K562 (cell line): ENCODE measurements at regions not wholly inside any gene's neighbourhood (a gene's known extent, or its start where the extent isn't known, plus 50 kb on each side); places are given as distances from the start of the nearest gene placed in this dataset.

ENCODE experiments used
- ATAC-seq: fragments of 200-7000 bp; cut with Tn5 transposase; 3 replicates; pipeline ENCODE4 v1.9.1; 2020; ENCODE audit warnings: moderate library complexity
- BruUV-seq: library from RNA; stranded (reverse); fragments of 400-500 nt; replicated peaks from 2 replicates; lab custom pipeline; 2021; lab: Mats Ljungman, UMichigan
- CTCF ChIA-PET: fragments of 300-600 bp; formaldehyde crosslinking; extraction: SDS; loops from one replicate; lab custom pipeline; 2021; ENCODE audit warnings: low intra/inter-chr PET ratio; lab: Yijun Ruan, JAX
- POLR2A ChIA-PET: fragments of 300-600, 350-650 bp; sonication (Branson Sonifier 250); formaldehyde crosslinking; extraction: SDS; loops from one replicate; lab custom pipeline; 2021; ENCODE audit warnings: antibody characterized with exemption, inconsistent platforms; lab: Yijun Ruan, JAX
- DNase-seq, 4 experiments: peaks; one replicate each; pipeline versions ENCODE4 v3.0.0 to v3.0.0-alpha.2; 2011 to 2018; ENCODE audit warnings: low spot score in 3 of 4, mixed read lengths in 3 of 4; ENCODE audit errors: extremely low read depth in 1 of 4
- FAIRE-seq: peaks from 2 replicates; lab custom pipeline; 2011; peaks lifted over from hg19 to GRCh38; lab: Jason Lieb, UNC
- H2AFZ ChIP-seq: 2 replicates; pipeline ENCODE4 v1.6.0; 2011; ENCODE audit warnings: low read depth, low read length, control low read depth, inconsistent platforms
- H3K27ac ChIP-seq: fragments of 200-600 bp; 3 replicates; pipeline ENCODE4 v1.8.0; 2011; ENCODE audit warnings: low read depth, mild to moderate bottlenecking, control low read depth, inconsistent platforms, low read length, moderate library complexity, mixed read lengths; ENCODE audit errors: extremely low read depth
- H3K27me3 ChIP-seq, 2 experiments: fragments of 300-600 bp in 1 of 2; 2 replicates in 1 of 2; 3 replicates in 1 of 2; pipeline versions ENCODE4 v1.6.0 to v1.8.0; 2011; ENCODE audit warnings: inconsistent platforms in 2 of 2, low read length in 2 of 2, mild to moderate bottlenecking in 1 of 2, mixed read lengths in 1 of 2, moderate library complexity in 1 of 2; ENCODE audit not compliant: control insufficient read depth in 2 of 2, insufficient read depth in 2 of 2
- H3K36me3 ChIP-seq: fragments of 300-600 bp; 3 replicates; pipeline ENCODE4 v1.8.0; 2011; ENCODE audit warnings: mild to moderate bottlenecking, low read length, inconsistent platforms; ENCODE audit not compliant: control insufficient read depth, insufficient read depth
- H3K4me1 ChIP-seq, 2 experiments: fragments of 200-600 bp in 1 of 2; replicated peaks in 1 of 2; 2 replicates in 1 of 2; 3 replicates in 1 of 2; pipeline versions ENCODE4 v1.5.1 to v1.8.0; 2011; ENCODE audit warnings: inconsistent platforms in 2 of 2, low read length in 2 of 2, mild to moderate bottlenecking in 1 of 2, mixed read lengths in 1 of 2, moderate library complexity in 1 of 2; ENCODE audit not compliant: control insufficient read depth in 2 of 2, insufficient read depth in 2 of 2
- H3K4me2 ChIP-seq: 2 replicates; pipeline ENCODE4 v1.6.1; 2011; ENCODE audit warnings: low read length, control low read depth, inconsistent platforms, mixed read lengths; ENCODE audit not compliant: insufficient read depth
- H3K4me3 ChIP-seq: fragments of 200-600 bp; sonication (generic), shearing (Covaris generic); 2 replicates; pipeline ENCODE4 v1.5.1; 2016; ENCODE audit warnings: control low read depth, inconsistent platforms
- H3K79me2 ChIP-seq: fragments of 200-600 bp; 3 replicates; pipeline ENCODE4 v1.8.0; 2011; ENCODE audit warnings: low read length, inconsistent platforms; ENCODE audit not compliant: control insufficient read depth, insufficient read depth
- H3K9ac ChIP-seq, 2 experiments: 2 replicates each; pipeline versions ENCODE4 v1.6.0 to v1.6.1; 2011; ENCODE audit warnings: low read depth in 2 of 2, low read length in 2 of 2, control low read depth in 1 of 2, inconsistent platforms in 1 of 2, mild to moderate bottlenecking in 1 of 2, mixed read lengths in 1 of 2; ENCODE audit not compliant: insufficient read depth in 1 of 2
- H3K9me1 ChIP-seq: one replicate; pipeline ENCODE4 v1.6.0; 2011; ENCODE audit warnings: inconsistent platforms, mild to moderate bottlenecking, low read length, moderate library complexity; ENCODE audit not compliant: control insufficient read depth, insufficient read depth
- H3K9me3 ChIP-seq: replicated peaks from 2 replicates; pipeline ENCODE4 v1.5.1; 2011; ENCODE audit warnings: low read depth, low read length, inconsistent platforms; ENCODE audit not compliant: control insufficient read depth, insufficient read depth
- H4K20me1 ChIP-seq: replicated peaks from 2 replicates; pipeline ENCODE4 v1.6.1; 2011; ENCODE audit warnings: low read length, inconsistent platforms, mixed read lengths; ENCODE audit not compliant: control insufficient read depth, insufficient read depth
- ARID1B ChIP-seq: fragments of 450-650 bp; IDR thresholded peaks from 2 replicates; pipeline ENCODE4 v1.6.1; 2016; ENCODE audit warnings: antibody characterized with exemption, mild to moderate bottlenecking, inconsistent platforms
- DACH1 ChIP-seq: fragments of 450-650 bp; IDR thresholded peaks from 2 replicates; pipeline ENCODE4 v1.6.1; 2018; ENCODE audit not compliant: partially characterized antibody
- JUNB ChIP-seq: fragments of 450-650 bp; formaldehyde crosslinking; conservative IDR thresholded peaks from 2 replicates; pipeline ENCODE4 v1.4.0; 2020; ENCODE audit warnings: mild to moderate bottlenecking
- KHSRP ChIP-seq: fragments of 450-650 bp; IDR thresholded peaks from 2 replicates; pipeline ENCODE4 v1.6.1; 2017
- MAFG ChIP-seq: fragments of 450-650 bp; conservative IDR thresholded peaks from 2 replicates; pipeline ENCODE4 v1.6.1; 2016; ENCODE audit warnings: missing genetic modification characterization, missing compliant biosample characterization
- NBN ChIP-seq: fragments of 450-650 bp; IDR thresholded peaks from 2 replicates; pipeline ENCODE4 v1.6.1; 2016; ENCODE audit warnings: low read depth, mild to moderate bottlenecking
- NFRKB ChIP-seq: fragments of 450-650 bp; IDR thresholded peaks from 2 replicates; pipeline ENCODE4 v1.6.1; 2016; ENCODE audit warnings: low read depth
- SIN3B ChIP-seq: fragments of 450-650 bp; IDR thresholded peaks from 2 replicates; pipeline ENCODE4 v1.6.1; 2017; ENCODE audit warnings: low read depth, mild to moderate bottlenecking, moderate library complexity
- ZKSCAN3 ChIP-seq: fragments of 250-450 bp; sonication (Bioruptor Pico); IDR thresholded peaks from 2 replicates; pipeline ENCODE4 v1.4.0; 2020
- ZNF24 ChIP-seq: fragments of 450-650 bp; IDR thresholded peaks from 2 replicates; pipeline ENCODE4 v1.6.1; 2016
- ZNF778 ChIP-seq: fragments of 450-650 bp; formaldehyde crosslinking; IDR thresholded peaks from 2 replicates; pipeline ENCODE4 v1.4.0; 2020; ENCODE audit warnings: mild to moderate bottlenecking, moderate library complexity
- WGBS: fragments of 100-300 bp; shearing (Covaris generic); methylation state at CpG from one replicate; pipeline ENCODE4 v1.1.6; 2016; ENCODE audit warnings: low coverage, mixed read lengths; ENCODE audit not compliant: insufficient coverage; ENCODE audit errors: missing lambda C conversion rate; 5-methylcytosine and 5-hydroxymethylcytosine counted together
- in situ Hi-C: fragments of 300-500 bp; cut with MboI; formaldehyde crosslinking; loops from 4 replicates; pipeline ENCODE4 v1.15.0; 2018; ENCODE audit warnings: inconsistent platforms, mixed read lengths
- intact Hi-C: fragments of 100-400 bp; cut with micrococcal nuclease; formaldehyde crosslinking; loops from 2 replicates; pipeline ENCODE4 v1.14.2; 2022
- TF ChIP-seq, protein P1 (sequence below): sonication (generic); formaldehyde crosslinking; IDR thresholded peaks from 2 replicates; pipeline ENCODE4 v1.8.0; 2022; ENCODE audit warnings: mild to moderate bottlenecking, low read depth, missing genetic modification reagents

DNA sequence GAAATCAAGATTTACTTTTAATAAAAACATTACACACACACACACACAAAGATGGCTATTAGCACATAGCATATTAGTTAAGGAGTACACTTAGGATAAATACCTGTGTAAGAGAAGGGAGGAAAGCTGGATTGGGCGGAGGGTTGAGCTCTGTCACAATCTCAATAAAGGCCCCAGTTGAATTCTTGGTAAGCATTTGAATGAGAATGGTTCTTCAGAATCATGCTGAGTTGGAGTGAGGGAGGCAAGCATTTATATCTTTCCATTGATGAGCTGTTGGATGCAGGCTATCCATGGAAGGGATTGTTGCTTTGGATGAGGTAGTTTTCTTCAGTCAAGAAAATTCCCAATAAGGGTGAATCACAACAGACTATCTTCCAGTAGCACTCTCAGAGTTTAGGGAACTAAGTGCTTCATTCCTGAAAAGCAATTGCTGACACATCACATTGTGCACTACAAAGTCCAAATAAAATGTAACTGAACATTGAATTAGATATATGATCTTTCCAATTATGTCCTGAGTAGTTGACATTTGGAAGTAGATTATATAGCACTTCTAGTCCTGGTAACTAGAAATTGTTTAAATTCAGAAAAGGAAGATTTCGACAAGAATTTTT is 95.7 kb downstream of the SUCNR1 start (continued):
- TF ChIP-seq JUNB (CRISPR knock-in tag): no peak
- TF ChIP-seq SIN3B: no peak
- TF ChIP-seq ZKSCAN3 (CRISPR knock-in tag): no peak
- TF ChIP-seq ZNF778 (CRISPR knock-in tag): no peak
- no peak for TF ChIP-seq NFRKB
- no peak for TF ChIP-seq ARID1B
- no peak for TF ChIP-seq ZNF24
- TF ChIP-seq MAFG (tag): peak; percentile 49

DNA sequence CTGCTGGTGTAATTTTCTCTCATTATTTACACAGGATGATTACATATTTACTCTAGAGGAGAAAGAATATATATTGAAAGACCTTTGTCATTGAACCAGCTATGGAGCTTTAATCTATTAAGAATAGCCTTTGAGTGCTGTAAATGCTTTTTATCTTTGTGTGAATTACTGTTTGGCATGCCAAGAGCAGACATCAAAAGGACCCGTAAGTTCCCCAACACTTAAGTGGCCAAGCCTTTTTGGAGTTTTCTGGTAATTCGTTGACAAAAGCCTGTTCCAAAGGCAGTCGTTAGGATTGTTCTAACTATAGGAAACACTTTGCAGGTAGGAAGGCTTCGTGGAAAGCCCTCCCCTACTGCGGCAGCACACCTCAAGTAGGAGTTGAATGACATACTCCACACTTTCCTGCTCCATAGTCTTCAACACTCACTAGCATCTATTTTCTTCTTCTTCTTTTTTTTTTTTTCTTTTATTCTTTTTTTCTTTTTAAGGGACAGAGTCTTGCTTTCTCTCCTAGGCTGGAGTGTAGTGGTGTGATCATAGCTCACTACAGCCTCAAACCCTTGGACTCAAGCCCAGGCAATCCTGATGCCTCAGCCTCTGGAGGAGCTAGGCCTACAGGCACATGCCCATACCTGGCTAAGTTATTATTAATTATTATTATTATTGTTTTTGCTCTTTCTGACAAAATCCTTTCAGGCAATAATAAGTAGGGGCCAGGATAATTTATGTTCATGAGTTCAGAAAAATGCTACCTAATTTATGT is 98.6 kb downstream of the SUCNR1 start:
- FAIRE-seq (no peak), DNase-seq (no peak), ATAC-seq (no peak)
- Histone ChIP-seq H3K36me3 (no peaks in the 10 kb centered on the region), H3K4me3 (no peak overlapping the region), H3K27ac (no peak overlapping the region), H3K9me3 (no peaks in the 10 kb centered on the region), H3K9me1 (no peaks in the 10 kb centered on the region), H3K4me1 (peaks cover 0 to 8% of the 10 kb centered on the region in 2 experiments; a peak in 3 of 5 replicates), H2AFZ (no peak overlapping the region), H4K20me1 (no peaks in the 10 kb centered on the region), H3K27me3 (no peaks in the 10 kb centered on the region), H3K79me2 (no peaks in the 10 kb centered on the region), H3K4me2 (no peak overlapping the region), H3K9ac (no peak overlapping the region)
- no TSS peak for BruUV-seq
- ChIA-PET CTCF (no interaction called here), POLR2A (no interaction called here)
- TF ChIP-seq DACH1: no peak
- no peak for TF ChIP-seq NBN
- TF ChIP-seq KHSRP: no peak
- TF ChIP-seq, protein P1, sequence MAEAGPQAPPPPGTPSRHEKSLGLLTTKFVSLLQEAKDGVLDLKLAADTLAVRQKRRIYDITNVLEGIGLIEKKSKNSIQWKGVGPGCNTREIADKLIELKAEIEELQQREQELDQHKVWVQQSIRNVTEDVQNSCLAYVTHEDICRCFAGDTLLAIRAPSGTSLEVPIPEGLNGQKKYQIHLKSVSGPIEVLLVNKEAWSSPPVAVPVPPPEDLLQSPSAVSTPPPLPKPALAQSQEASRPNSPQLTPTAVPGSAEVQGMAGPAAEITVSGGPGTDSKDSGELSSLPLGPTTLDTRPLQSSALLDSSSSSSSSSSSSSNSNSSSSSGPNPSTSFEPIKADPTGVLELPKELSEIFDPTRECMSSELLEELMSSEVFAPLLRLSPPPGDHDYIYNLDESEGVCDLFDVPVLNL: no peak
- no peak for TF ChIP-seq ZKSCAN3 (CRISPR knock-in tag)
- intact Hi-C loops (no loop called here), in situ Hi-C loops (no loop called here)
- WGBS: 16% methylated on average over 5 of the region's 5 CpGs
